BE2C (cell line): ENCODE measurements at regions not wholly inside any gene's neighbourhood (a gene's known extent, or its start where the extent isn't known, plus 50 kb on each side); places are given as distances from the start of the nearest gene placed in this dataset.

Experiments used
- DNase-seq: peaks from one replicate; pipeline ENCODE4 v3.0.0-alpha.2; 2020
- H3K27me3 ChIP-seq: fragments of 250-450 bp; sonication (Bioruptor Pico); 2 replicates; pipeline ENCODE4 v1.5.1; 2020; ENCODE audit warnings: mild to moderate bottlenecking
- H3K36me3 ChIP-seq: fragments of 250-450 bp; sonication (Bioruptor Pico); 2 replicates; pipeline ENCODE4 v1.5.1; 2020; ENCODE audit warnings: mild to moderate bottlenecking
- H3K4me1 ChIP-seq: fragments of 250-450 bp; sonication (Bioruptor Pico); 2 replicates; pipeline ENCODE4 v1.5.1; 2020
- H3K4me3 ChIP-seq: 2 replicates; pipeline ENCODE4 v1.5.1; 2011; ENCODE audit warnings: low read depth, low read length
- H3K9me3 ChIP-seq: fragments of 250-450 bp; sonication (Bioruptor Pico); 2 replicates; pipeline ENCODE4 v1.5.1; 2020
- TF ChIP-seq, protein P1 (sequence below): IDR thresholded peaks from 2 replicates; pipeline ENCODE4 v1.5.1; 2012; ENCODE audit warnings: mild to moderate bottlenecking, low read depth, low read length

DNA sequence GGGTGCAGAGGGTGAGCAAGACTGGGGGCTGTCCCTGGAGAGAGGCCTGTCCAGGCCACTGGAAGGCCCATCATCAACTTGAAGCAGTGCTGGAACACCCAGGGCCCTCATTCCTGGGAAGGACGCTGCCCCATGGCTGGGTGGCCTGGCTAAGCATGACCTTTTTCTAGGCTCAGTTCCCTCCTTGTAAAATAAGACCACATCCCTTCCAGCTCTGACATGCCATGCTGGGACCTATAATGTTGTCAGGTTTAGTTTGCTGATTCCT lies 62.8 kb downstream of the SYNE3 start:
- Histone ChIP-seq H3K4me1 (peaks cover 4% of the 10 kb centered on the region; the same call in 1 of the 2 replicates), H3K27me3 (no peaks in the 10 kb centered on the region), H3K9me3 (no peaks in the 10 kb centered on the region), H3K4me3 (no peak overlapping the region), H3K36me3 (no peaks in the 10 kb centered on the region)
- TF ChIP-seq, protein P1, sequence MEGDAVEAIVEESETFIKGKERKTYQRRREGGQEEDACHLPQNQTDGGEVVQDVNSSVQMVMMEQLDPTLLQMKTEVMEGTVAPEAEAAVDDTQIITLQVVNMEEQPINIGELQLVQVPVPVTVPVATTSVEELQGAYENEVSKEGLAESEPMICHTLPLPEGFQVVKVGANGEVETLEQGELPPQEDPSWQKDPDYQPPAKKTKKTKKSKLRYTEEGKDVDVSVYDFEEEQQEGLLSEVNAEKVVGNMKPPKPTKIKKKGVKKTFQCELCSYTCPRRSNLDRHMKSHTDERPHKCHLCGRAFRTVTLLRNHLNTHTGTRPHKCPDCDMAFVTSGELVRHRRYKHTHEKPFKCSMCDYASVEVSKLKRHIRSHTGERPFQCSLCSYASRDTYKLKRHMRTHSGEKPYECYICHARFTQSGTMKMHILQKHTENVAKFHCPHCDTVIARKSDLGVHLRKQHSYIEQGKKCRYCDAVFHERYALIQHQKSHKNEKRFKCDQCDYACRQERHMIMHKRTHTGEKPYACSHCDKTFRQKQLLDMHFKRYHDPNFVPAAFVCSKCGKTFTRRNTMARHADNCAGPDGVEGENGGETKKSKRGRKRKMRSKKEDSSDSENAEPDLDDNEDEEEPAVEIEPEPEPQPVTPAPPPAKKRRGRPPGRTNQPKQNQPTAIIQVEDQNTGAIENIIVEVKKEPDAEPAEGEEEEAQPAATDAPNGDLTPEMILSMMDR, result no peak
- DNase-seq, result no peak

DNA sequence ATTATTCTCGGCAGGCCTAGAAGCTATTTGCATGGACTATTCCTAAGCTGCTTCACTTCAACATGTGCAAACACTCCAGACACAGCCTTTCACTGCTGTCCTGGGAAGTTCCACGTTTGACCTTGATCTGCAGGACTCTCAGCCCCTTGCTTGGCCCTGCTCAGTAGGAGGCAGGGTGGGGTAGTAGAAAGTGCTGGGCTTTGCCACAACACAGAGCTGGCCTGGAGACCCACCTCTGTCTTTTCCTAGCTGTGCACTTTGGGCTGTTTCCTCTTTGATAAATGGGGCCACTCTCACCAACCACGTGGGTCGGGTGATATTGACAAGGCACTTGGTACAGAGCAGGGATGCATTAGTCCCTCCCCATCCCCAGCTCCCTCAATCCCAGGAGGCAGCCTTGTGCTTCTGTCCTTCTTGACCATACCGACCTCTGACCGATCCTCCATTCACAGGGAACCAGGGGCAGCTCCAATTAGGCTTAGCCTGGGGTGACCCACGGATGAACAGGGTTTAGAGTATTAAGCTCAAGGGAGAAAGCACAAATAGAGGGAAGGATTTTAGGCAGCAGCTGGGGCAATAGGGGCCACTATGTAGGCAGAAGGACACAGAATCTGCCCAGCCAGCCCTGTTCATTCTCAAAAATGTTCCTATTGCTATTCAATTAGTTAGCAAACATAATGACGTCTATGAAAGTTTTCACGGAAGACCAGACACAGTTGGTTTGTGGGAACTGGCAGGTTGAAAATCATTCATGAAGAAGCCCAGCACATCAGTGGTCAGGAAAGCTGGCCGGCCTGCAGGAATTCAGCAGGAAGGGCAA lies 63.3 kb downstream of the SYNE3 start:
- no peak for DNase-seq
- no peaks in the 10 kb centered on the region for H3K36me3 ChIP-seq
- H3K4me1 ChIP-seq, result peaks cover 4% of the 10 kb centered on the region; the same call in 1 of the 2 replicates
- H3K9me3 ChIP-seq, result no peaks in the 10 kb centered on the region
- TF ChIP-seq, protein P1, result no peak
- H3K27me3 ChIP-seq, result no peaks in the 10 kb centered on the region
- no peak overlapping the region for H3K4me3 ChIP-seq

DNA sequence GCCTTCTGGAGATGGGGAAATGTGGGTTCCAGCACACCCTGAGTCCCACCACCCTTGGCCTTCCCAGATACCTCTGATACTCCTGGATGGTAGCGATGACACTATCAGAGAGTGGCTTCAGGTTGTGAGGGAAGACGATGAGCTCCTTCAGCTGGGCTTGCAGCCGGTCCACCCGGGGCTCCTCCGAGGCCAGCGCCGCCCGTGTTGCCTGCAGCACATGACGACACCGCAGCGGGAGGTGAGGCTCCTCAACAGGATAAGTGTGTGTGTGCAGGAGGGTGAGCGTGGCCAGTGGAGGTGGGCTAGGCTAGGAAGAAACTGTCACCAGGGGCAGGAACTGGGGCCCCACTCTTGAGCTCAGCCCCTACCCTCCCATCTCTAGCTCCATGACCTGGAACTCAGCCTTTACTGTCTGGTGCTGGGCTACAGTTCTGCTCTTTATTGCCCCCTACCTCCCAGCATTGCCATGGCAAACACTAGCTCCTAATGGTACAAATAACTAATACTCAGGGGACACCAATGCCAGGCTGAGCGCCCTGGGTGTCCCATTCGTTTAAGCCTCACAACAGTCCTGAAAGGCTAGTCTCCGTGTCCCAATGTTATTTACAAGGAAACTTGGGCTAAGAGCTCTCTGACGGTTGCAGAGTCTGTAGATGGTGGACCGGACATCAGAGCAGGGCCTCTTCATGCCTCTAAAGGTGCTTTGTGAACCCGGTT lies 64.1 kb downstream of the SYNE3 start:
- Histone ChIP-seq H3K9me3 (no peaks in the 10 kb centered on the region), H3K4me1 (peaks cover 4% of the 10 kb centered on the region; the same call in 1 of the 2 replicates), H3K4me3 (no peak overlapping the region), H3K27me3 (no peaks in the 10 kb centered on the region), H3K36me3 (no peaks in the 10 kb centered on the region)
- DNase-seq, result peak; percentile 39
- TF ChIP-seq, protein P1, result peak; percentile 64

DNA sequence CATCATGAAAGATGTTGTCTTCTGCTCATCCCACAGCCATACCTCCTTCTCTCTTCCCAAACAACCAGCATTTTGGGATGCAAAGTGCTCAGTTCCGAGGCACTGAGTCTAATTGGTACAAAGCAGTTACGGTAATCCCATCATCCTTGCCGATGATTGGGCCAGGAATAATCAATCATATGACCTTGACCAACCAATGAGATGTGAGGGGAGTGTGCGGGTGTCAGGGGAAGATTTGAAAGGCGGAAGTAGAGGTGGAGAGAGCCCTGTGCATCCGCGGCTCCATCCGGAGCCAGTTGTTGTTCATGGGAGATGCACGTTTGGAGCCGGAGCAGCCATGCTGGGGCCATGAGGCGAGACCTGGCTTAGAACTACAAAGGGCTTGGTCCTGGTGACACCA lies 67.3 kb downstream of the SYNE3 start:
- Histone ChIP-seq H3K36me3 (no peaks in the 10 kb centered on the region), H3K4me3 (no peak overlapping the region), H3K4me1 (peaks cover 8% of the 10 kb centered on the region), H3K9me3 (no peaks in the 10 kb centered on the region), H3K27me3 (no peaks in the 10 kb centered on the region)
- TF ChIP-seq, protein P1, result no peak
- DNase-seq, result no peak

DNA sequence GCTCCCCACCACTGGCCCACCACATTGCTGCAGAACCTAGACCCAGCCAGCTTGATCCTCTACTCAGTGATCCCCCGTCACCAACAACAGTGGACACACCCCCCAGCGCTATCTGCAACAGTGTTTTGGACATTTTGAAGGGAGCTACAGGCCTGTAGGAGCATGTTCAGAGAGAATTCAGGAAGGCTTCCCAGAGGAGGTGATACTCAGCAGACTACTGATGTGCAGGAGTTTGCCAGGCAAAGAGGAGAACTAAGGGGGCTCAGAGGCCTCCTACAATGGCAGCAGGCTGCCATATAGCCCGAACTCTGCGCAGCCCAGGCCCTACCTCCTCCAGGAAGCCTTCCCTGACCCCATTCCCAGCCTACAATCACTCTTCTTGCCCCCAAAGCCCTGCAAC lies 70.0 kb downstream of the SYNE3 start:
- no peaks in the 10 kb centered on the region for H3K27me3 ChIP-seq
- H3K36me3 ChIP-seq, result no peaks in the 10 kb centered on the region
- TF ChIP-seq, protein P1, result no peak
- no peaks in the 10 kb centered on the region for H3K9me3 ChIP-seq
- no peak overlapping the region for H3K4me3 ChIP-seq
- no peak for DNase-seq
- H3K4me1 ChIP-seq, result peaks cover 15% of the 10 kb centered on the region

DNA sequence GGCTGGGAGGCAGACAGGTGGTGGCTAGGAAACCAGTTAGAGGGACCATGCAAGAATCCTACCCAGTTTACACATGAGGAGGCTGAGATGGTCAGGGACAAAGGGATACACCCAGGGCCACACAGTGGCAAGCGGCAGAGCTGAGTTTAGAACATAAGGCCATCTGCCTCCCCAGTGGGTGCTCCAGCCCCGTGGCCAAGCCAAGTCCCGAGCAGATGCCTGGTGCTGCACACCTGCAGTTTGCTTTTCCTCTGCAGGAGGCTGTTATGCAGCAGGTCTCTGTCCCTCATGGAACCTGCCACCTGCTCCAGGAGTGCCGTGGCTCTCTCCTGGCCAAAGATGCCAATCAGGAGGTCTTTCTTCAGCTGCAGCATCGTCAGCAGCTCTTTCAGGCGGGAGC lies 70.8 kb downstream of the SYNE3 start:
- H3K27me3 ChIP-seq, result no peaks in the 10 kb centered on the region
- TF ChIP-seq, protein P1, result no peak
- no peak for DNase-seq
- no peaks in the 10 kb centered on the region for H3K36me3 ChIP-seq
- H3K4me1 ChIP-seq, result peaks cover 22% of the 10 kb centered on the region
- no peak overlapping the region for H3K4me3 ChIP-seq
- H3K9me3 ChIP-seq, result no peaks in the 10 kb centered on the region
